OCI-LY1 (cell line): ENCODE measurements at regions not wholly inside any gene's neighbourhood (a gene's known extent, or its start where the extent isn't known, plus 50 kb on each side); places are given as distances from the start of the nearest gene placed in this dataset.

Source experiments
- CTCF ChIP-seq: fragments of 200-600 bp; sonication (generic), shearing (Covaris generic); IDR thresholded peaks from 2 replicates; pipeline ENCODE4 v1.5.1; 2017; ENCODE audit warnings: mild to moderate bottlenecking, antibody characterized with exemption, low read length, moderate library complexity, mixed read lengths
- EZH2 ChIP-seq: fragments of 200-600 bp; sonication (generic), shearing (Covaris generic); IDR thresholded peaks from 2 replicates; pipeline ENCODE4 v1.8.0; 2017; ENCODE audit warnings: borderline replicate concordance, mixed run types, mild to moderate bottlenecking, antibody characterized with exemption, low read length, moderate library complexity, mixed read lengths

DNA sequence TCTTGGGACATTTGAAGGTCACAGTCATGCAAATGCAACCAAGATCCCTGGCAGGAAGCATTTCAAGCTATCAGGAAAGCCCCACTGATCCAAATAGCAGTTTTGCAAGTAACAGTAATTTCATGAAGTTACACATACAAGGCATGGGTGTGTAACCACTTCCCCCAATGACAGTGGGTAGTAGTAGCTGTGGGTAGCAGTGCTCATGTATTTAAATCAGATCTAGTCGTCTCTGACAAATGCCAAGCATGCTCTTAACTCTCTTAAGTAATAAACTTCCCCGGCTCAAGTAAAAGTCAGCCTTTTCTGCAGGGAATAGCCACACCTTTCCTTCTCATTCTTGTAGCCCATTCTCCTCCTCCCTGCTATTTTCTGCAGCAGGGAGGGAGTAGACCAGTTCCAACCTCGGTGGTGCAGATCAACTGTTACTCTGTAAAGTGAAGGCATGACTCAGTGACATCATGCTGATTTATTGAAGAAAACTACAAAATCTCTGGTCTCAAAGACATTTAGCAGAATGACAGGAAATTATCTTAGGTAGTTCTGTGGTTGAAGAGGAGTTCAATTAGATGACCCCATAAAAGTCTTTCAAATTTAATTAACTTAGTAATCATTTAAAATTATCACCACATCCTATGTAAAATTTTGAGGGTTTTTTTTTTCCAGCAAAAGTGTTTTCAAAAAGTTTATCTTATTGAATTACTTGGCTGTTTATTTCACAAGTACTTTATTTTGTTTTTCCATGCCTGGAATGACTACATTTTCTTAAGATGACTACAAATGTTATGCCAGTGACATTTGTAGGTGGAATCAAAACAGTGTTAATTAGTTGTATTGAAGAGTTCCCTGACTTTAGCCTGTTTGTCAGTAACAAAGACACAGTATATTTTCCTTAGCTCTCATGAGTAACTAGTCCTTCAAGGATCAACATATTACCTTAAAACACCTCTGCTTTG, 568.3 kb downstream of the INHBA start:
- TF ChIP-seq CTCF (no peak), EZH2 (no peak)
